ENCODE measurements at regions not wholly inside any gene's neighbourhood (a gene's known extent, or its start where the extent isn't known, plus 50 kb on each side); places are given as distances from the start of the nearest gene placed in this dataset.

GRCh38 chr18:41558715-41559114, 396.3 kb upstream of the PIK3C3 start:
- H3K4me3 ChIP-seq (ENCODE audit: low read length in 3 of 3) = no peak overlapping the region
- TF ChIP-seq, protein P1, sequence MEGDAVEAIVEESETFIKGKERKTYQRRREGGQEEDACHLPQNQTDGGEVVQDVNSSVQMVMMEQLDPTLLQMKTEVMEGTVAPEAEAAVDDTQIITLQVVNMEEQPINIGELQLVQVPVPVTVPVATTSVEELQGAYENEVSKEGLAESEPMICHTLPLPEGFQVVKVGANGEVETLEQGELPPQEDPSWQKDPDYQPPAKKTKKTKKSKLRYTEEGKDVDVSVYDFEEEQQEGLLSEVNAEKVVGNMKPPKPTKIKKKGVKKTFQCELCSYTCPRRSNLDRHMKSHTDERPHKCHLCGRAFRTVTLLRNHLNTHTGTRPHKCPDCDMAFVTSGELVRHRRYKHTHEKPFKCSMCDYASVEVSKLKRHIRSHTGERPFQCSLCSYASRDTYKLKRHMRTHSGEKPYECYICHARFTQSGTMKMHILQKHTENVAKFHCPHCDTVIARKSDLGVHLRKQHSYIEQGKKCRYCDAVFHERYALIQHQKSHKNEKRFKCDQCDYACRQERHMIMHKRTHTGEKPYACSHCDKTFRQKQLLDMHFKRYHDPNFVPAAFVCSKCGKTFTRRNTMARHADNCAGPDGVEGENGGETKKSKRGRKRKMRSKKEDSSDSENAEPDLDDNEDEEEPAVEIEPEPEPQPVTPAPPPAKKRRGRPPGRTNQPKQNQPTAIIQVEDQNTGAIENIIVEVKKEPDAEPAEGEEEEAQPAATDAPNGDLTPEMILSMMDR (IDR thresholded peaks at IDR 0.05; ENCODE audit: borderline replicate concordance, extremely low read depth, insufficient read depth) = no peak
- no peak overlapping the region for H3K9ac ChIP-seq (ENCODE audit: low read length in 3 of 3)
- intact Hi-C loops (cut with DNase I) = no loop called here
- H3K27ac ChIP-seq (ENCODE audit: low read depth in 2 of 2, low read length in 2 of 2) = no peak overlapping the region
- no peaks in the 10 kb centered on the region for H3K9me3 ChIP-seq (ENCODE audit: control insufficient read depth in 2 of 3, insufficient read depth in 1 of 3, low read length in 3 of 3)
- FAIRE-seq (no peak), DNase-seq (no peak)
- H3K4me1 ChIP-seq (ENCODE audit: control insufficient read depth in 2 of 3, insufficient read depth in 2 of 3, low read depth in 1 of 3, low read length in 3 of 3) = no peaks in the 10 kb centered on the region
- H3K36me3 ChIP-seq (ENCODE audit: control insufficient read depth in 2 of 3, insufficient read depth in 3 of 3, low read length in 3 of 3) = no peaks in the 10 kb centered on the region
- H3K27me3 ChIP-seq (ENCODE audit: control insufficient read depth, insufficient read depth, low read length) = no peaks in the 10 kb centered on the region

DNA sequence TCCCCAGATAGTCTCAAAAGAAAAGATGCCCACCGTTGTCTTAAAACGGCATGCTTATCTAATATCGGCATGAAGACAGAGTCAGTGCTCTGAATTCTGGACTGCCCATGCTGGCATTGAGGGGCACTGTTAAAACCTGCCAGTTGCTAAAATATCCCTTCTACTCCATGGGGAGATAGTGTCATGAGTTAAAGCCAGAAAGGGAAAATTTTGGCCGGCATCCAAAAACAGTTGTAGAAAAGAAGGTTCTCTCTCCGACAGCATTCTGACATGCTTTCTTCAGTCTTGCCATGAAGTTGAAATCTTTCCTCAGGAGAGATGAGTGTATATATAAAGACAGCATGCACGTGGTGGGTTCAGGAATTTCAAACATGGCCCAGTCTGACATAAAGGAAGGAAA, 401.3 kb upstream of the PIK3C3 start:
- Histone ChIP-seq H3K36me3 (ENCODE audit: control insufficient read depth in 2 of 3, insufficient read depth in 3 of 3, low read length in 3 of 3) (no peaks in the 10 kb centered on the region), H3K27ac (ENCODE audit: low read depth in 2 of 2, low read length in 2 of 2) (no peak overlapping the region), H3K9ac (ENCODE audit: low read length in 3 of 3) (no peak overlapping the region), H3K9me3 (ENCODE audit: control insufficient read depth in 2 of 3, insufficient read depth in 1 of 3, low read length in 3 of 3) (no peaks in the 10 kb centered on the region), H3K4me1 (ENCODE audit: control insufficient read depth in 2 of 3, insufficient read depth in 2 of 3, low read depth in 1 of 3, low read length in 3 of 3) (no peaks in the 10 kb centered on the region), H3K4me3 (ENCODE audit: low read length in 3 of 3) (no peak overlapping the region), H3K27me3 (ENCODE audit: control insufficient read depth, insufficient read depth, low read length) (no peaks in the 10 kb centered on the region)
- FAIRE-seq (no peak), DNase-seq (no peak)
- intact Hi-C loops (cut with DNase I) = no loop called here
- TF ChIP-seq, protein P1 (IDR thresholded peaks at IDR 0.05; ENCODE audit: borderline replicate concordance, extremely low read depth, insufficient read depth) = no peak

DNA sequence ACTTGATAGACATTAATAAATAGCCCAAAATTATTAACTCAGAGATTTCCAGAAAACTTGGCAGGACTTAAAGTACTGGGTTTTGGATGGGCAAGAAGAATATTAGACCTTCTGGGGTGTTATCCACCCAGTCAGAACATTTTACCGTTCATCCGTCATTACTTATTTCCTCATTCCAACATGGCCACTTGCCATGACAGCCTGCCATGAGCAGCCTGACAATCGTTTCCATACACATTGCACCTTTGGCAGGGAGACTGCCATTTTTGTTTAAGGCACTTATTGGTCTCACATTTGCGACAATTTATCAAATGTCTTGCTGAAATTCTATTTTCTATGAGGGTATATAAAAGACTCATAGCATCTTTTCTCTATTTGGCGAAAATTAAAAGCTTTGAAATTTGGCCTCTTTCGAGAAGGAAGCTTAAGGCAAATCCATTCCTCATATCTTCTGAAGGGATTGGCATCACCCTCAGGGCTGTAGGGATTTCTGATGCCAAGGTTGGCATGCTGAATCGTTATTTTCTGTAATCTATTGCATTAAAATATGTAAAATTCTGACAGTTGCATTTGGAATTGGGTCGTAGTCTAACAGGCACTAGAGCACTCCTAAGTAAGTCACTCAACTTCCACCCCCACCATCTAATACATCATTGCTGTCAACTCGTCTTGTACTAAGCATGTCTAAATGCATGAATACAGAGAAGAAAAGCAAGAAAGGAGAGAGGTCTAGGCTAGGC, 406.3 kb upstream of the PIK3C3 start:
- H3K9ac ChIP-seq (ENCODE audit: low read length in 3 of 3) = no peak overlapping the region
- H3K27ac ChIP-seq (ENCODE audit: low read depth in 2 of 2, low read length in 2 of 2) = no peak overlapping the region
- no peak for DNase-seq
- TF ChIP-seq, protein P1 (IDR thresholded peaks at IDR 0.05; ENCODE audit: borderline replicate concordance, extremely low read depth, insufficient read depth) = no peak
- intact Hi-C loops (cut with DNase I) = no loop called here
- H3K4me3 ChIP-seq (ENCODE audit: low read length in 3 of 3) = no peak overlapping the region
- H3K4me1 ChIP-seq (ENCODE audit: control insufficient read depth in 2 of 3, insufficient read depth in 2 of 3, low read depth in 1 of 3, low read length in 3 of 3) = no peaks in the 10 kb centered on the region
- no peaks in the 10 kb centered on the region for H3K9me3 ChIP-seq (ENCODE audit: control insufficient read depth in 2 of 3, insufficient read depth in 1 of 3, low read length in 3 of 3)
- H3K27me3 ChIP-seq (ENCODE audit: control insufficient read depth, insufficient read depth, low read length) = no peaks in the 10 kb centered on the region
- H3K36me3 ChIP-seq (ENCODE audit: control insufficient read depth in 2 of 3, insufficient read depth in 3 of 3, low read length in 3 of 3) = no peaks in the 10 kb centered on the region
- FAIRE-seq = no peak
